NCI-H187 (cell line): ENCODE measurements at regions not wholly inside any gene's neighbourhood (a gene's known extent, or its start where the extent isn't known, plus 50 kb on each side); places are given as distances from the start of the nearest gene placed in this dataset.
"Not testable (repeated sequence)": the region's sequence is repeated elsewhere in the genome, so short reads cannot be mapped to it uniquely, and the experiment has no call there.

Source experiments
- DNase-seq, 2 experiments: peaks; one replicate each; lab custom pipeline; 2025; lab: John Stamatoyannopoulos, UW

DNA sequence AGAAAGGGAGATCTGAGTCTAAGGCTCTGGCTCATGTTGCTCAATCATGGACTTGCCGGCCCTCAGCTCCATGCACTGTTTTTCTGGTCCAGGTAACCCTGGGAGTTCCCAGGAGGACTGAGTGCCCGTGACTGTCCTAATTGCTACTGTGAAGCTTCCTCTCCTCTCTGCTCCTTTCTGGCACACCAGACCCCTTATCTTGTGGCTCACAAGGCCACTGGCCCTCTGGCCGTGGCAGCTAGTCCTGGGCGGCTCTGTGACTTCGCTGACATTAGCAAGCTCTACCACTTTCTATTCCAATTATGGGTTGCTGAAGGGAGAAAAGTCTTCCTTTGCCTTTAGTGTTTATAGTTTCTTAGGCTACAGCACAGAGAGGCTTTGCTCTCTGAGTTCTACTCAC is 380.2 kb downstream of the RWDD3 start:
- no peak for DNase-seq

DNA sequence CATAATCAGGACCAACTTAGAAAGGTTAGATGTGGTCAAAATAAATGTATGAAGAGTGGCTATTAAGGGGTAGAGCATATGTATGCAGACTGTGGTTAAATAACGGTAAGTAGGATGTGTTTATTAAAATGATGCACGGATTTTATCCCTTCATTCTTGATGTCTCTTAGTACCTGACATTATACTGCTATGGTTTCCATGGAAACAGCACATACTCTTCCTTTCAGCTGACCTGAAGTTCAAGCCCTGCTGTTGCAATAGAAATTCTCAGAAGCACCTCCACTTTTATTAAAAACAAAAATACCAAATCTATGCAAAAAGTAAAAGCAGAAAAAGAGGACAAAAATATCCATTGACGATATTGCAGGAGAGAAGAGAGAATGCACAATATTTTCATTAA is 381.4 kb downstream of the RWDD3 start:
- DNase-seq = no peak

DNA sequence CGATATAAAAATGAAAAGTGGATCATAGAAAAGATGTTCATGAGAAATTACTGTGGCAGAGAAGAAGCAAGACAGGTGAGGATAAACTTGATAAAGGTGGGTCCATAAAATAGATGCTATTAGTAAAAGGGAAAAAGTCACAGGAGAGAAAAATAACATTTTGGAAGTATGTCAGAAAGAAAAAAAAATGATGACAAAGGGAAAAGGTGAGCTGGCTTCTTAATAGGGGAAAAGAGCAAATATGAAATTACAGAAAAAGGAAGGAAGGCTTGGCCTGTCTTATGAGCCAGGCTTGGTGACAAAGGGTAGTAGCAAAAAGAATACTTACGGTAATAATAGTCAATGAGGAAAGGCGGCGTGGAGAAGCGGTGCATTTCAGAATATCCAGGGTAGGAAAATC is 386.1 kb downstream of the RWDD3 start:
- no peak for DNase-seq

DNA sequence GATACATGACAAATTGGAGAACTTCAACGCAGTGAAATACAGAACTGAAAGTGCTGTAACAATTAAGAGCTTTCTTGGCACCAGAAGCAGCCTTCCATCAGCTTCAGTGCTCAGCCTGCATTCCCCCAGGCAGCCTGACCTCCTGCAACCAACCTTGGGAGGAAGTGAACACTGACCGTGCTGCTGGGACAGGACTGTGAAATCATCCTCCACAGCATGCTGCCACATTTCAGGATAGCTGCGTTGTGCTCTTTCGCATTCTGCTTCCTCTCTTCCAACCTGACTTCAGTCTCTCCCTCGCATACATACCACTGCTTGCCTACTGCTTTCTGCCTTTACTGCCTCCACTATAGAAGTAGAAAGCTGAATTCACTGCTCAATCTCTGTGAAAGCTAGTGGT is 388.6 kb downstream of the RWDD3 start:
- no peak for DNase-seq

DNA sequence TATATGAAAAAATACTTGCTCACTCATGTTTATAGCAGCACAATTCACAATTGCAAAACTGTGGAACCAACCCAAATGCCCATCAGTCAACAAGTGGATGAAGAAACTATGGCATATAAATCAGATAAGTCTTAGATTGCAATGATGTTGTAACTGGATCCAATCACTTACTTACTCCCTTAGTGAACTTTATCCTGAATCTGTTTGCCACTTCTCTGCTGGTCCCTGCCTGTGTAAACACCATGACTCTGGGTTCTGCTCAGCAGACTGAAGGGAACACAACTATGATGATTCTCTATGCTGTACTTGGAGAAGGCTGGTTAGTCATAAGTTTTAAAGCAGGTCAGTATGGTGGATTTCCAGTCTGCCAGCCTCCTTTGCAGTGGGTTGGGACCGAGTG is 391.2 kb downstream of the RWDD3 start:
- no peak for DNase-seq

DNA sequence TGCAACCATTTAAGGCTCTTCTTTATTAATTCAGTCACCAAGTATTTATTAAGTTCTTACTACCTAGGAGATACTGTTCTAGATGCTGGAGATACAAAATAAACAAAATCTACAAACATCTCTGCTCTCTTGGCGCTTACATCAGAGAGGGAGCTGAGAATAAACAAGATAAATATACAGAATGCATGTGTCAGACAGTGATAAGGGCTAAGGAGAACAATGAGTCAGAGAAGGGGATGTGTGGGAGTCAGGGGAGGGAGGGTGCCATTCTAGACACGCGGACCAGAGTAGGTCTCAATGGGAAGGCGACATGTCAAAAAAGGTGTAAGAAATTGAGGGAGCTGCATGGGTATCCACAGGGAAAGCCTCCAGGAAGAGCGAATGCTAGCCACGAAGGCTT is 393.2 kb downstream of the RWDD3 start:
- DNase-seq = no peak

DNA sequence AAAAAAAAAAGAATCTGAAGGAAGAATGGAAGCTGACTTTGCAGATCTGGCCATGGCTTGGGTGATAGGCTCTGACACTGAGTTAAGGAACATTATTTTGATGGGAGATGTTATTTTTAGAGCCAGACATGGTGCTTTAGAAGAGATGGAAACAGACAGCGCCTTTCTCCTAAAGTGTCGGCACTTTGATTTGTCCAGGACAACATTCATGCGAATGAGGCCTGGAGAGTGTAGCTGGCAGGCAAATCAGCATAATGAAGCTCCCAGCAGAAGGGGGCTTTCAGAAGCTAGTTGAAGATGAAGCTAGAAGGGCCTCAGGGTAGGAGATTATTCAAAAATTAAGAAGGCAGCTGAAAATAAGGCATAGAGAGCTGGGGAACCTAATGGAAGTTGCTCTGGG is 397.7 kb downstream of the RWDD3 start:
- DNase-seq = no peak

DNA sequence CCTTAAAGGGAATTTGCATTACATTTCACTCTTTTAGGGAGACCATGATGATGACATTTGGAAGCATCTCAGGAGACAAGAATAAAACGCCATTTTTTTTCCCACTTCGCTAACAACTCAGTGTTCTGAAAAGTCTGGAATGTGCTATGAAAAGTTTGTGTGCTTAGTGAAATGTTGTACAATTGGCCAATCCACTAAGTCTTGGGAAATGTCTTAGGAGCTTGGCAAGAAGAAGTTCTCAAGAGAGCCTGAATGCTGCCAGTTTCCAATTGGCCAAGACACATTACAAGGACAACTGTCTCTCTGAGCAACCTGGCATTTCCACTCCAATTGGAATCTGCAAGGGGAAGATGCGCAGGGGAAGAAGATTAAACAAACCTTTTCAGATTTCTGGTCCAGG is 401.8 kb downstream of the RWDD3 start:
- no peak for DNase-seq

DNA sequence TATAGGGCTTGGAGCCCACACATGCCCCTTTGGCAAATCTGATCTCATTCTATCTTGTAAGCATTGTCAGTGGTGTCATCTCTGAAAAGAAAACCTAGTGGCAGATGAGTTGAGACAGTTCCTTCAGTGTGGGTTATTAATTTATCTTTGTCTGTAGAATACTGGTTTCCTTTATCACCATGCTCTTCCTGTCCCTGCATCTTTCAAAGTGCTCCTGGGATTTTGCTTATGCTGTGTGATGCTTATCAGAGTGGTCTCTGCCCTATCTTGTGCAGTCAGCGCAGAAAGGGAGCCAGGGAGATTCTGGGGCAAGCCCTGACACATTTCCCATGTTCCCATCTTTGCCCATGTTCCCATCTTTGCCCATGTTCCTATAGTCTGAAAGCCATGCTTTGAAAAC is 402.9 kb downstream of the RWDD3 start:
- DNase-seq = no peak

DNA sequence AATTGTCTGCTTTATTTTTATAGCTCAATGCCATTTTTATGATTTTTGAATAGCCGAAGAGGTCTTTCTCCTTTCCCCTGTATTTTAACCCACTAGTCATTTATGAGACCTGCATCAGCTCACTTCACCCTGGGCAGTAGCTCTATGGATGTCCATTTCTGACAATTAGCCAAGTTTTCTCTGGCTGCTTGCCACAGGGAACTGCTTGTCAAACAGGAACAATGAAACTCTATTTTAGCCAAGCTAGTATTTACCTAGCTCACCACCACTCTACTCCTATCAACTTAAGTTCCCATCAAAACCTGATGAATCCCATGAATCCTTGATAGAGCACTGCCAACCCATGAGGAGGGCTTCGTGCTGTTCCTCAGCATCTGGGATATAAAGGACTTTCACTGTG is 406.7 kb downstream of the RWDD3 start:
- no peak for DNase-seq

DNA sequence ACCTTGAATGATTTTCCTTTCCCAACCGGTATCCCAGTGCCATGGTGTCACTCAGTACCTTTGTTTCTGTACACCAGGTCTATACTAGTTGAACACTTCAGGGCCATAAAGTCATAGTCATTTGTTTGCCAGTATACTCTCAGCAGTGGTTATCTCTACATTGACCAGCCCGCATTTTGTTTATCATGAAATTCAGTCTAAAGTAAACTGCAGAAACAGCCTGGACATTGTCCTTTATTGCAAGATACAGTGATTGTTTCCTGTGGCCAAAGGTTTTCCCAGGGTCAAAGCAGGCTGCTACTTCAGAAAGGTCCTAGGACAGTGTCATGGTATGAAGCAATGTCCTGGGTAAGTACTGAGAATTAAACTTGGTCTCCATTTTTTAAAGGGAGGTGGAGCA is 407.4 kb downstream of the RWDD3 start:
- DNase-seq = no peak

DNA sequence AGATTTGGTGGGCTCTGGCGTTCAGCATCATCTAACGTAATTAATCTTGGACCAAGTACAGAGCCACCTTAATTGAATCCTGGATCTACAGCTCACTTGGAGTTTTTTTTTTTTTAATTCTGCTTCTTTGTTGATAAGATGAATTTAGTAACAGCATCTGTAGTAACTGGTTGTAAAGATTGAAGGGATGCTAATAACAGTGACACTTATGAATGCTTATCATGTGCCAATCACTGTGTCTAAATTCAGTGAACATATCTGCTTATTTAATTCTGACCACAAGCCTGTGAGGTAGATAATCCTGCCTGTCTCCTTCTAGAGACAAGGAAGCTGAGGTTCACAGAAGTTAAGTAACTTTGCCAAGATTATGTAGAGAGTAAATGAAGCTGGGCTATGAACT is 408.0 kb downstream of the RWDD3 start:
- no peak for DNase-seq

DNA sequence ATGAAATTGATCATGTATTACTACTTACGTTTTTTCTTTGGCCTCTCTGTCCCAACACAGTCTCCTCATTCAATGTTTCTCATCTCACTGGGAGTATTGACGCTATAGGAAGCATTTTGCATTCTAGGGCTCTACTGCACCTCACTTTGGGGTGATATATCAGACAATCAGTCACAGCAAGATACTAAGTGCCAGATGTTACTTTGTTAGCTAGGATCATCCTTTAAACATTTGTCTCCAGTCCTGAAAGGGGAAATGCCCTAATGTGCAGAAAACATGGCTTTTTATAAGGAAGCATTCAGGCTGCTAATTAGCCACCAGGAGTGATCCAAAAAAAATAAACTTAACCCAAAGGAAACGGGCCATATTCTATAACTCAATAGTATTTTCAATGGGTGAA is 409.1 kb downstream of the RWDD3 start:
- no peak for DNase-seq

DNA sequence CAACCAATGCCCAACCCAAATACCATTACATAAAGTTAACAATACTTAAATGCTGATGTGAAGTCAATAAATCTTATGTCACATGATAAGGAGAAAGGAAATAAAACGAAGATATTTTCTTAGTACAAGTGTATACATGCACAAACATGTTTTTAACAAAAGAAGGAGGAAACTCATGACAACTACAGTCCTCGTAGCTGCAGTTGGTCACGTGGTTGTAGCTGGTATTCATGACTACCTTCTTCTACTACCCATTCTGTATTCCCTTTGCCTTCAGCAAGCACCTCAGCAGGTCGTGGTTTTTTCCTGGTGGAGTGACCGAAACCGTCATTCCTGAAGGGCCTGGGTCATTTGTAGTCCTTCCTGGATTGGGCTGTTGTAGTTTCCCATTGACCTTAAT is 411.1 kb downstream of the RWDD3 start:
- not testable (repeated sequence) for DNase-seq

DNA sequence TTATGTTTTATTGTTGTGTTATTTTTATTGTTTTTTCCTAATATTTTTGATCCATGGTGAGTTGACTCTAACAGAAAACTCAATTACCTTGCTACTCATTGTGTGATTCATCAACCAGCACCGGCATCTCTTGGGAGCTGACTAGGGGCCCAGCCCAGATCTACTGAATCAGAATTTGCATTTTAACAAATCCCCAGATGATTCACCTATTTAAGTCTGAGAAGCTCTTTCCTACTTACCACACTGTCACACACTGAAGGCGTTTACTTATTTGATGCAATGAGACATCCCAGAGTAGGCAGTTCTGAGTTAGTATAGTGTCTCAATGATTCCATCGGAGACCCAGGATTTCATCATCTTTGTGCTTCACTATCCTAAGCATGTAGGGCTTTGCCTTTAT is 416.6 kb downstream of the RWDD3 start:
- no peak for DNase-seq

DNA sequence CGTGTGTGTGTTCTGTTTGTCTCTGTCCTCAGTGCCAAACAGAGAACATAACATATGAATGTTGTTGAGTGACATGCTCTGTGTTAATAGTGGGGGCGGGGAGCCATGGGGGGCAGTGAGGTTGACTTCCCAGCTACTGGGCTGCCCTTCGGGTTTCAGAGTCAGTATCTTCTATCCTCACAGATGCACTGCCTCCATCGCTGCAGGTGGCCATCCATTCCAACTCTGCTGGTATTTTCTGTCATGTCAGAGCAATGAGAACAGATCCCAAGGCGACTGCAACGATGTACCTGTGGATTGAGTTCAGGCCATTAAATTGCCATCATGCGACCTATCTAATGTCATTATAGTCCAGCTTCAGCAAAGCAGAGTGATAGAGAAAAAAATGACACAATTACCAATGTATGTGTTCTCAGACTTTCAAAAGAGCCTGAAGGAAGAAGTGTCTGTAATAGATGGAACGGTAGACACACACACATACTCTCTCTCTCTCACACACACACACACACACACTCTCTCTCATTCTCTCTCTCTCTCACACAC is 418.5 kb downstream of the RWDD3 start:
- DNase-seq = no peak

DNA sequence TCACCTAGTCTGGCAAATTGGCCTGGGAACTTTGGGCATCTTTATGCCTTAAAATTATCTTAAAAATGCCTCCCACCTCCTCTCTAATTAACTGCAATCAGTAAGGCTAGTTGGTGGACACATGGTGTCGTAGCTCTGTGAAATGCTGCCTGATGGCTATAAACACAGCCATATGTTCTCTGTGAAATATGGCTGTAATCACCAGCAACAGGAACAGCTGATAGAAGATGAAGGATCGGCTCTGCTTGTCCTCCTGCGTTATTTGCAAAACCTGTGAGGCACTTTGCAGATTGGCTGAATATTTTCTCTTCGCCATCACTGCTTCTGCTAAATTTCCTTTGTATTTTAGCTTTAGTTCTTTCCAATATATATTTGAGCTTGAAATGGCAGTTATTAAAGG is 419.6 kb downstream of the RWDD3 start:
- DNase-seq = no peak

DNA sequence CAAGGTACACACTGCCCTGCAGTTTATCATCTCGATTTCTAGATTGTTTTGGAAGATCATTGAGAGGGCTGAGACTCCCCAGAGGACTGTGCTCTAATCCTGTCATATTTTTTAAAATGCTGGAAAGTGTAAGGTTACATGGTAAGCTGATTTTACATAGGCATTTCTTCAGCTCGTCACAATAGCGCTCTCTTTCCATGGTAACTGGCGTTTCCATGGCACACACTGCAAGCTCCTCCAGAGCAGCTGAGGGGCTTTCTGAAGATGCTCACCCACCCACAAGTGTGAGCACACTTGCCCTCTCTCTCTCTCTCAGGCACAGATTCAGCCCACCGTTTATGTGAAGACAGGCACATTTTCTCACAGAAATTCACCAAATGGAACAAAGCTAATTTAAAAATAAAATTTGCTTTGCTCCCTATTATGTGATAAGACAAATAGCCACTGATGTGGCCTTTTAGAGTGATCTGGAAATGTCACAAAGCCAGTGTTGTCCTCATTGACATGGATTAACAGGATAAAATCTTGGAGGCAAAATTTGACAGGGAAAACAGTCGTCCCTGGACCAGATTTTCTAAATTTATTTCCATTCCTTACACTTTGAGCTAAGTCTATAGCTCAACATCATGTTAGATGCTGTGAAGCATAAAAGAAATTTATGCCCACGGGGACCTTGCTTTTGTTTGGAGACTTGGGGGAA is 421.5 kb downstream of the RWDD3 start:
- no peak for DNase-seq

DNA sequence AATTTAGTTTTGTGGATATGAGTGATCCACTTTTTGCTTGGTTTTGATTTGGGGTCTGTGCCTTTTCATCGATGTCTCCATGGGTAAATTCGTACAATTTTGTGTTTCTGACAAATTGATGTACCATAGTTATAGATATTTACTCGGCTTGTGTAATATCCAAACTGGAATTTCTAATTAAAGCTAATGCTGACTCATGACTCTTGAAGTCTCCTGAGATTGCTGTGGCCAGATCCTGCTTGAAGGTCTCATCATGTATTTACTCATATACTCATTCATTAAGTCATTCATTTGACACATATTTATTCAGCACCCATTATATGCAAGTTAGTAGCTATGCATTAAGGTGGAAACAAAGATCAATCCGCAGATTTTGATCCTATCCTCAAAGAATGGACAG is 423.2 kb downstream of the RWDD3 start:
- no peak for DNase-seq

DNA sequence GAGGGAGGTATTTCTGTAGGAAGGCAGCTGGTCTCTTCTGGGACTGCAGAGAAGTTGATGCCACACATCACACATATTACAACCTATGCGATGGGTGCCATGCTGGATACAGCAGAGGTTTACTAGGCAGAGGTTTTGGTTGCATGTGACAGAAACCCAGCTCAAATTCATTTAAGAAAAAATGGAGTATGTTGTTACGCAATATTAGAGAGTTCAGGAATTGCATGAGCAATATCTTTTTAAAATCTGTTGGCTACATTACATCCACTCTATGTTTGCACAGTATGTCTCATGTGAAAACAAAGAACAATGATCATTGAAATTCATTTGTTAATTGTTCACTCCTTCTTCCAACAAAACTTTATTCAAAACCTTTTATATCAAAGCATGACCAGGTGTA is 425.2 kb downstream of the RWDD3 start:
- no peak for DNase-seq

DNA sequence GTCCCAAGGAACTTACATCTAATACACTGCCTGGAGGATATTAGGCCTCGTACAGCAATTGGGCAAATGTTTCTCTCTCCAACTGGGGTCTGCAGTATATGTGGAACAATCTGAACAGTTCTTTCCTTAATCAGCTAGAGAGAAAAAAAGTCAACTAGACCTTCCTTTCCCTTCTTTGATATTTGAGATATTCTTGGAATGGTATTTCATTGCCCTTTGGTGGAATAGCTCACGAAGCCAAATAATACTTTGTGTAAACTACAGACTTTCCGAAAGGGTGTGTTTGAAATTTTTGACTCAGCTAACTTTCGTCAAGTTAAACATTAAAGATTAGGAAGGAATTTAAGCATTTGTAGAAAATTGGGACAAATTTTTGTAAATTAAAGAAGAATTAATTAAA is 425.6 kb downstream of the RWDD3 start:
- DNase-seq = no peak

DNA sequence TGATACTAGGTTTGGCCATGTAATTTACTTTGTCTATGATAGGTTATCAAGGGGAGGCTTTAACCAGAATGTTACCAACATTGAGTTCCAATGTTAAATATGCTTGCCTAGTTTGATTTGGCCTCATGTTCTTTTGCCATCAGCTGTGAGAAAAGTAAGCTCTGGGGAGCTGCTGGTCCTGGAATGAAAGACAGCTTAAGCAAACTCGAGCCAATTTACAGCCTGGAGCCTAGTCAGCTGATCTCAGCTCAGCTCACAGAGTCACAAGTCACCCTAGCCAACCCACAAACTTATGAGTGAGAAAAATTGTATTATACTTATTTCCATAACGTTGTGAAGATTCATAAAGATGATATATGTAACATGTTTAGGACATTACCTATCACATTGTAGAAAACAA is 426.7 kb downstream of the RWDD3 start:
- no peak for DNase-seq

DNA sequence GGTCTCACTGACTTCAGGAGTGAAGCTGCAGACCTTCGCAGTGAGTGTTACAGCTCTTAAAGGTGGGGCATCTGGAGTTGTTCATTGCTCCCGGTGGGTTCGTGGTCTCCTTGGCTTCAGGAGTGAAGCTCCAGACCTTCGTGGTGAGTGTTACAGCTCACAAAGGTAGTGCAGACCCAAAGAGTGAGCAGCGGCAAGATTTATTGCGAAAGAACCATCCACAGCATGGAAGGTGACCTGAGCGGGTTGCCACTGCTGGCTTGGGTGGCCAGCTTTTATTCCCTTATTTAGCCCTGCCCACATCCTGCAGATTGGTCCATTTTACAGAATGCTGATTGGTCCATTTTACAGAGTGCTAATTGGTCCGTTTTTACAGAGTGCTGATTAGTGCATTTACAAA is 429.5 kb downstream of the RWDD3 start:
- DNase-seq = not testable (repeated sequence)

DNA sequence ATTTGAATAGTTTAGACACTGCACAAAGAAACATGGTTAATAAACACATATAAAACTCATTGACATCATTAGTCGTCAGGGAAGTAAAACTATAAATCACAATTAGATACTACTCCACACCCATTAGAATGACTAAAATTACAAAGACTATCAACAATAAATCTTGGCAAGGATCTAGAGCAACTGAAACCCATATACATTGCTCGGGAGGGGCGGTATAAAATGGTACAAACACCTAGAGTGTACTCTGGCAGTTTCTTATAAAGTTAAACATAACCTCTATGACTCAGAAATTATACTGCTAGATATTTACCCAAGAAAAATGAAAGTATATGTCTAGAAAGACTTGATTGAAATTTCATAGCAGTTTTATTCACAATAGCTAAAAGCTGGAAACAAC is 434.2 kb downstream of the RWDD3 start:
- no peak for DNase-seq
